MM.1S (cell line): ENCODE measurements at regions not wholly inside any gene's neighbourhood (a gene's known extent, or its start where the extent isn't known, plus 50 kb on each side); places are given as distances from the start of the nearest gene placed in this dataset.

ENCODE experiments used
- CTCF ChIP-seq: fragments of 300-600 bp; sonication (generic); IDR thresholded peaks from 2 replicates; pipeline ENCODE4 v1.5.1; 2016; ENCODE audit warnings: antibody characterized with exemption, low read length, mixed read lengths
- EZH2 ChIP-seq: fragments of 300-600 bp; sonication (generic); optimal IDR thresholded peaks from 2 replicates; pipeline ENCODE3; 2017; ENCODE audit warnings: low read depth, mild to moderate bottlenecking, antibody characterized with exemption, low read length, mixed read lengths
- EZH2phosphoT487 ChIP-seq: fragments of 300-600 bp; sonication (generic); IDR thresholded peaks from 2 replicates; pipeline ENCODE4 v1.6.1; 2018; ENCODE audit warnings: antibody characterized with exemption, low read length

GRCh38 chr2:142687075-142687474 lies 190.4 kb upstream of the KYNU start:
- TF ChIP-seq EZH2 (no peak), CTCF (no peak), EZH2phosphoT487 (no peak)
